Cerebellar cortex (tissue), 1 donor: ENCODE measurements at regions not wholly inside any gene's neighbourhood (a gene's known extent, or its start where the extent isn't known, plus 50 kb on each side); places are given as distances from the start of the nearest gene placed in this dataset.

ENCODE experiments used
- DNase-seq: peaks from one replicate; pipeline ENCODE4 v3.0.0-alpha.2; 2015; ENCODE audit warnings: low spot score

- no peak for DNase-seq
Observed at GRCh38 chr5:173801006-173801405, 87.1 kb upstream of the CPEB4 start.

DNA sequence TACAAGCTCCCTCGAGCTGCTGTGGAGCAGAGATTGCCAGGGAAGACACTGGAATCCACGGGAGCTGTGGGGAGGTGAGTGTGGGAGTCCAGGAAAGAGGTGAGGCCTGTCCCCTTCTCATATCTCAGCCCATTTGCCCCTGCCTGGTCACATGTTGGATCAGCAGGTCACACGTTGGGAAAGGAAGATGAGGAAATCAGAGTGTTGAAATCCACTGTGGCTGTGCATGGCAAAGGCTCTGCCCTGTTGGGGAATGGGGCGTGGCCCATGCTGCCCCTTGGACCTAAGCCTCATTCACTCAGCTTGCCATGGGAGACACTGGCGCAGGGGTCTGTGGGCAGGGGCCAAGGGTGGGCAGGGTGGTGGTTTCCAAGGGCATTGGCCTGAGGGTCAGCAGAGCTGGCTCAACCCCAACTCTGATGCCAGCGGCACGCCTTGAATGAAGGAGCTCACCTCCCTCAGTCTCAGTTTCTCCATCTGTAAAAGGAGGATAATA, 85.4 kb upstream of the CPEB4 start:
- no peak for DNase-seq

DNA sequence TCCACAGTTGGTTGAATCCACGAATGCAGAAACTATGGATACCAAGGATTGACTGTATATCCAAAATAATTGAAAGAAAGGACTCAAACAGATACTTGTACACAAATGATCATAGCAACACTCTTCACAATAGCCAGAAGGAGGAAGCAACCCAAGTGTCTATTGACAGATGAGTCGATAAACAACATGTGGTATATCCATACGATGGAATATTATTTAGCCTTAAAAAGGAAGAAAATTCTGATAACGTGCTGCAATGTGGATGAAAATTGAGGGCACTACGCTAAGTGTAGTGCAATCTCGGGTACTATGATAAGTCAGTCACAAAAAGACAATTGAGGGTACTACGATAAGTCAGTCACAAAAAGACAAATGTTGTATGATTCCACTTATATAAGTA, 83.6 kb upstream of the CPEB4 start:
- DNase-seq, result no peak

DNA sequence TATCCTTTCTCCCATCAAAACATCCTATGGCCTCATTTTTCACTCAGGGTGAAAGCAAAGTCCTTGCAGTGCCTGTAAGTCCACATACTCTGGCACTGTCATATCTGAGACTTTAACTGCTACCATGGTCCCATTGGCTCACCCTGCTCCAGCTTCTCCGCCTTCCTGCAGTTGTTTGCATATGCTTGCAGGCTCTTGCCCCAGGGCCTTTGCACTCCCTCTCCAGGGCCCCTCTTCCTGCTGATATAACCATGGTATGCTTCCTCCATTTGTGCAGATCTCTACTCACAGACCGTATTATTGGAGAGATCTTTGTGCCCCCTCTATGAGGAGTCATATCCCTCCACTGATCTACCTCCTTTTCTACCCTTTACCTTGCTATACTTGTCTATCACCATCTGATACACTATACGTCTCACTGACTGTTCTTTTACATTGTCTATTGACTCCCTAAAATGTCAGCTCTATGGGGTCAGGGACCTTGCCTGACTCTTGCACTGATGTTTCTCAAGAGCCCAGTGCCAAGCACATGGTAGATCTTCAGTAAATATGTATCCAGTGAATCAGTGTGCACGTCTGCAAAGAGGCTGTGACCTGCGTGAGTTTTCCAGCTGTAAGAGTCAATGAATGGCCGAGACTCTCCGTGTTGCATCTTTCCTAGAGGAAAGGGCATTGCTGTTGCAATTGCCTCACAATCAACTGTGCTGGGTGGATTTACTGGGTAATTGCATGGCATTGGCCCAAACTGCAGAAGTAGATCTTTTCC, 81.7 kb upstream of the CPEB4 start:
- no peak for DNase-seq

DNA sequence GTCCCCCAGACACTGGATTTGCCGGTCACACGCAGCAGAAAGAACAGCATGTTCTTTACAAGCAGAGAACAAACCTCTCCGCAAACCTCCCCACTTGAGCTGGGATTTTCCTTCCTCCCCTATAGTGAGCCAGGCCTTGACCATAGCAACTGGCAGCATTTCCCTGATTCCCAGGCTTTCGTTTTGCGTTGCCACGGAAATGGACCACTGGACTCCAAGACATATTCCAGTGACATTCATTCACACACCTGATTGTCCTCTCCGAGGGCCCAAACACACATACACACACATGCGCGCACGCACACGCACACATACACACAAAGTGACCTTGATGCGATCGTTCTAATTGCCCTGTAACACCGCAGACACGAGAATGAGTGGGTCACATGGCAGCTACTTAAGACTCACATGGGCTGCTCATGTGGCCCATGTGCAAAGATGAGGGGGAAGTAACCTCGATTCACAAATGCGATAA, 80.9 kb upstream of the CPEB4 start:
- DNase-seq, result peak; percentile 22

DNA sequence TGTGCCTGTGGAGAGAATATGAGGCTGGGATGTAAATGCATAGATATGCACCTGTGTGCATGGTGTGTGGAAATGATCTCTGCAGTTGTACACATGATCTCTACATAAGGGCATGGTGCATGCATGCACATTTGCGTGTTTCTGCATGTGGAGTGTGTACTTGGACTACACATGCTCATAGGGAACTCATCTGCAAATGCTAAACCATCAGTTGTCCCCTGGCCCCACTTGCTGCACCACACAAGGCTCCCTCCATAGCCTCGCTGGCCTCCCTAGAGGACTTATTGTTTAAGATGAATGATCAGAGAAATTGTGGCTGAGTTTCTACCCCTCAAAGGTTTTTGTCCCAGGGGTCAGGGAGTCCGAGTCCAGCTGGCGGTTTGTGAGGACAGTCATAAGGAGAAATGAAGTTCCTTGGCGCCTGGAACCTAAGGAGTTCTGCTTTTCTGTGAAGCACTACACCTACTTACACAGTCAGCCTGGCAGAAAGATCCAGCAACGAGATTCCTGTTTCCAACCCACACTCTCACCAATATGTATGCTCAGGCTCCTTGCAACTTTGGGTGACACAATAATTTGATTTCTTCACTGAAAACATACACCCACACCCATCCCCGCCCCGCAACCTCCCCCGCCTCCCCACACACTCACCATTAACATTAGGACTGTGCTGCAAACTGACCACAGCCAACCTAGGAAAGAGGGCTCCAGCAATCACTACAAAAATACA, 79.9 kb upstream of the CPEB4 start:
- no peak for DNase-seq

DNA sequence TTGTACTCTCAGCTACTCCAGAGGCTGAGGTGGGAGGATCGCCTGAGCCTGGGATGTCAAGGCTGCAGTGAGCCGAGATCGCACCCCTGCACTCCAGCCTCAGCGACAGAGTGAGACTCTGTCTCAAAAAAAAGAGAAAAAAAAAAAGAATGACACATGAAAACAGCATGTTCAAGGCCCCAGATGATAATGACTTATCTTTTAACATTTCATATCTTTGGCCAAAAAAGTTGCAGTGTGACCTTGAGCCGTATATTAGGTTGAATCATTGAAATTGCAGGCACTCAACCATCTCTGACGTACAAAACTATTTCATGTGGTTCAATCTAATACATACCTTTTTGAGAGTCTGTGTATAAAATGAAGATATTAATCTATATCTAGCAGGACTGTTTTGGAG, 79.1 kb upstream of the CPEB4 start:
- DNase-seq, result no peak

- no peak for DNase-seq
Observed at GRCh38 chr5:173812811-173813550, 75.2 kb upstream of the CPEB4 start.

DNA sequence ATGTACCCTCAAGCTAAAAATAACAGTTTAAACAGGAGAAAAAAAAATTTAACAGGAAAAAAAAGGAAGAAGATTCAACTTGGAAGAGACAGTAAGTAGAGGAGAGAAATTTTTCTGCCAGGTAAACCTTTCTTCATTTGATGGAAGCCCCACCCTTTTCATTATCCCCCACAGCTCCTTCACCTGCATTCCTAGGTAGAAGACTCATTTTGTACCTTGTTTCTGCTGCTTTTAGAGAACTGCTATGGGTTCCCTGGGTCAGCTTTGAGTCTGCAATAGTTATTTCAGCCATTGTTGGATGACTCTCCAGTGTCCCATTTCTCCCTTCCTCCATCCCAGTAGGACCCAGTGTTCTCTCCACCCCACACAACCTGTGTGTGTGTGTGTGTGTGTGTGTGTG, 74.1 kb upstream of the CPEB4 start:
- no peak for DNase-seq

GRCh38 chr5:173815571-173815970, 72.6 kb upstream of the CPEB4 start:
- DNase-seq, result no peak

DNA sequence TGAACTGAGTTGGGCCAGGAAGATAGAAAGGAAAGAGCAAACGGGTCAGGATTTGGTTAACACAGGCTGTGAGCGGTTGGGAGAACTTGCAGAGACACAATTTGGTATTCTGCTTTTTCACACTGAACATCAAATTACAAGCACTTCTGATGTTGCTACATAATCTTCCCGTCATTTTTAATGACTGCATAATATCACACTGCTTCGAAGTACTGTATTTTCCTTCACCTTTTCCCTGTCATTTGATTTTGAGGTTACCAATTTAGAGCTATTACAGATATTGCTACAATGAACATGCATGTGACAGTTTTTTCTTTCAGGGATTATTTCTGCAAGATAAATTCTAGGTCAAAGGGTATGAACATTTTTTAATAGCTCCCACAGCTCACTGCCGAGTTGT, 71.4 kb upstream of the CPEB4 start:
- no peak for DNase-seq

DNA sequence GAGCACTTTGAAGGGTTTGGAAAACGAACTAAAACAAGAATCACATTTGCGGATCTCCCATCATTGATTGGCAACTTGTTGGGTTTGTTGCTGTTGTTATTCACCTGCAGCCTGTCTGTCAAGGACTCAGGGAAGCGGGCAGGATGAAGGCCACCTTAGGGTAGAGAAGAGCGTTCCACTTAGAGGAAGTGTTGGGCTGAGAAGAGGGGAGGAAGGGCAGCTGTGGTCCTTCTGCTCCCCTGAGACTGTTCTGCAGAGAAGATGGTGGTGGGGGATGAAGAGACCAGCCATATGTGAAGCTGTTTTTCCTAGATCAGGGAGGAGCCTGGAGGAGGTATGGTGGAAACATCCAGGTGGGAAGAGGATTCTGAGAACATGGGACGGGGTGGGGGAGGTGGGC, 70.6 kb upstream of the CPEB4 start:
- no peak for DNase-seq

DNA sequence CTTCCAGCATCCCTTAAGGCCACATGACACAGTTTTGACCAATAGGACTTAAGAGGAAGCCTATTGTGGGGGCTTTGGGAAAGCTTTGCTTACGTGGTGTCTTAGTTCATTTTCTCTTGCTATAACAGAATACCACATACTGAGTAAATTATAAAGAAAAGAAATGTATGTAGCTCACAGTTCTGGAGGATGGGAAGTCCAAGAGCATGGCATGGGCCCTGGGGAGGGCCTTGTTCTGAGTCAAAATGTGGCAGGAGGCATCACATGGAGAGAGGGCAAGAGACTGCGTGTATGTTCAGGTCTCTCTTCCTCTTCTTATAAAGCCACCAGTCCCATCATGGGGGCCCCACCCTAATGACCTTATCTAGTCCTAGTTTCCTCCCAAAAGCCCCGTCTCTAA, 68.6 kb upstream of the CPEB4 start:
- no peak for DNase-seq

DNA sequence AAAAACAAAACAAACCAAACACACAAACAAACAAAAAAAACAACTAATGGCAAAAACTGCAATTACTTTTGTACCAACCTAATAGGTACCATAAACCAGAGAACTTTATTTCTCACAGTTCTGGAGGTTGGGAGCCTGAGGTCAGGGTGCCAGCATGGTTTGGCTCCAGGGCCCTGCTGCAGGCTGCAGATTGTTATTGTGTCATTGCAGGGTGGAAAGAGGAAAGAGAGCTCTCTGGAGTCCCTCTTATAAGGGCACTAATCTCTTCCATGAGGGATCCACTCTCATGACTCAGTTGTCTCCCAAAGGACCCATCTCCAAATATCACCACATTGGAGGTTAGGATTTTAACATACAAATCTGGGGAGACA, 64.9 kb upstream of the CPEB4 start:
- no peak for DNase-seq

DNA sequence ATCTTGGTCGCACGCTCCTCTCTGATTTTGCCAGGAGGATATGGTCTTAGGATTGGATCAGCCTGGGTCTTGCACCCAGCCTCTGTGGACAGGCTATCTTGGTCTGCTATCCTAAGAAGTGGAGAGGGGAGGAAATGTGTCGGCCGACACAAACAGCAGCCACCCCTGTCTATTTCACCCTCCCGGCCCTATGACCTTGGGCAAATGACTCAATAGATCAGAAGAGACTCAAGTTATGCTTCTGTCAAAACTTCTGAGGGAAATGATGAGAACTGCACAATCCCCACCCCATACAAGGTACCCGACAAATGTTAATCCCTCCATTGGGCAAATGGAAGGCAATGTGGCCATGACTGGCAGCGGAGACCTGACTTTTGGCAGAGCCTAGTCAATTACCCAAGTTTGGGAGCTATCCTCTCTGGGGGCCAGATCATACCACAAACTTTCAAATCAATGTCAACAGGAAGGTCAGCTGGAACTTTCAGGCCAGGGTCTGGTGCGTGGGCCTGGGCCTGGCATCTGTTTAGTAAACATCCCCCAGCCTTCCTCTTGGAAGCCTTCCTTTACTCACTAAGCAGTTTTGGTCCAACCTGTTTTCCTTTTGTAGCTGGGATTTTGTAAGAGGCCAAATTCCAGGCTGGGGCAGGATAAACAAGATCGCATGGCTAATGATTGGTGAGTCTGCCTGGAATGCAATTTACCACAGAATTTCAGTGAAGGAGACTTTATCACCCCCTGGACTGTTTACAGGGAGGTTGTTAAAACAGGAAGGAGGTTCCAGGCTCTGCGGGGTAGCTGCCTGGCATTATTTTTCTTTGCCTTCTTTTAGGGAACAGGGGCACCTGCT, 64.2 kb upstream of the CPEB4 start:
- no peak for DNase-seq

DNA sequence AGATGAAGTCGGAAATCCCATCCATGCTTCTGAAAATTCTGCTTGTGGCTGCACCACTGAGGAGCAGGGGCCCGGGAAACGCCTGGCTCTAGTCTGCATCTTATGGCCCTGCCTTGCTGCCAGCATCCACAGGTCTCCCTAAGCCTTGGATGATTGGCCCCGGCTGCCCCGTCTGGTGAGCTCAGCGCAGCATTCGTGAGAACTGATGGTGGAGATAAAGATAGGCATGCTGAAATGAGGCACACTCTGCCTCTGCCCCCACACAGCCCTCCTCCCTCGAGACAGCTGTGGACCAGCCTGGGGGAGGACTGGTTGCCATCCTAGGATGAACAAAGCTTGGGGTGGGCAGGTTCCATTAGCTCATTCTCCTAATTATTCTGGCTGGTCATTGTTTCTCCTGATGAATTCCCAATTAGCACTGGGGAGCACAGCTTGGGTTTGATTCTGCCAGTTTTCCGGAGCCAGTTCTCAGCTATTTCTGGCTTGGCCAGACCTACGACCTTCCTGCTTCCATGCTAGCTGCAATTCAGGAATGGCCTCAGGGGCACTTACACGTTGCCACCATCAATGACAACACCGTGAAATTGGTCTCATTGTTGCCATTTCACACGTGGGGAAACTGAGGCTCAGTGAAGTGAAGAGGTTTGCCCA, 62.8 kb upstream of the CPEB4 start:
- peak; percentile 86 for DNase-seq

DNA sequence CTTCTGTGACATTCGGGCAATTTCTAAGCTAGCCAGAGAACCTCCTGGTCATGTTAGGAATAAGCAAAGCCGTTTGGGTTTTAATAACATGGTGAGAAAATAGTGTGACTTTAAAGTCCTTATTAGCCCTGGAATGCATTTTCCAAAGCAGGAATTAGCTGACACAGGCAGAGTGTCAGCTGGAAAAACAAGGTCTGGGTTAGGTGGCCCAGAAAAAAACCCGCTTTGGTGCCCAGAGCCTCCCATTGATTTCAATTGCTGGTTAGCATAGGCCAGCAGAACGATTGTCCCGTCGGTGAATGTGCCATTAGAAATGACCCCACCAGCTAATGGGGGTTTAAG, 62.1 kb upstream of the CPEB4 start:
- DNase-seq, result no peak

DNA sequence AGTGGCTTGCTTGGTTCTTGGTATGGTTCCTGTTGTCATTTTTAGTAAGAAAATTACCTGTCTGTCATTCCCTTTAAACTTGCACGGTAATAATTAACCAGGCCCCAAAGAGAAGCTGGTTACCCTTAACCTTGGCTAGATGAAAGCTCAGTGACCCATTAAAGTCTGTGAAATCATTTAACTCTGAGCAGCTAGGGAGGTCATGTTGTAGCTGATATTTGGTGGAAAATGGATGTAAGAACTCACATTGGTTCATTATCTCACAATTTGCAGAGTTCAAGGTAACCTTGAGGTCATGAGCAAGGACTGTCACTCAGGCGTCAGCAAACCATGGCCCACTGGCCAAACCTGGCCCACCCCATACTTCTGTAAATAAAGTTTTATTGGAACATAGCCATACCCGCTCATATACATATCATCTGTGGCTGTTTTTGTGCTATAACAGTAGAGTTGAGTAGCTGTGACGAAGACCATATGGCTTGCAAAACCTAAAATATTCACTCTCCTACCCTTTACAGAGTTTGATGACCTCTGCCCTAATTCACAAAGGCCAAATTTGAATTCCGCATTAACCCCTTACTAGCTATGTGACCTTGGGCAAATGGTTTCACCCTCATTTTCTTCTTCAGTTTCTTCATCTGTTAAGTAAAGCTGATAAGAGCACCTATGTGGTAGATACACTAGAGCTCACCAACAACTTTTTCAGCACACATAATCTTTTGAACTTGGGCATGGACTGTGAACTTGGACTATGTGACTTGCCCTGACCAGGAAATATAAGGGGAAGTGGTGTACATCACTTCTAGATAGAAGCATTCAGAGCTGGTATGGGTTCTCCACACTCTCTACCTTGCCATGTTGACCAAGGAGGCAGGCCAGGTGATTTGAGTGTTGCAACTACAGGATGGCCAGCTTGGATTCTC, 61.5 kb upstream of the CPEB4 start:
- no peak for DNase-seq

DNA sequence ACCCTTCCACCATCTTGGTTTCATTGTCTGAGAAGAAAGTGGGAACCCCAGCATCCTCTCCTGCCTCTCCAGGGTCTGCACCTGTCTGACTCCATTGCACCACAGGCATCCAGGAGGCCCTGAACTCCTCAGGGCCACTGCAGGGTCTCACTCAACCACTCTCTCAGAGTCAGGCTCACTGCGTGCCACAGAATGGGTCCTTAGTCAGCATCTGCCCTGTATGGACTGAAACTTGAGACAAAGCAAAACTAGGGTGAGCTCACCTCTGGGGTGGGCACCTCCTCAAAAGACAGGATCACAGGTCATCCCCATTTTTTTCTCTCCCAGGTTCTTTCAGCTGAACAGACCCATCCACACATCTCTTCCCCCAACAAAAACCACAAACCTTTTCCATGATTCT, 59.2 kb upstream of the CPEB4 start:
- DNase-seq, result no peak

- no peak for DNase-seq
Observed at GRCh38 chr5:173829826-173830225, 58.3 kb upstream of the CPEB4 start.
